A673 (cell line): ENCODE measurements at regions not wholly inside any gene's neighbourhood (a gene's known extent, or its start where the extent isn't known, plus 50 kb on each side); places are given as distances from the start of the nearest gene placed in this dataset.

Source experiments
- BruUV-seq: library from RNA; stranded (reverse); fragments of 400-500 nt; replicated peaks from 2 replicates; lab custom pipeline; 2021; lab: Mats Ljungman, UMichigan
- CTCF ChIA-PET: fragments of 300-600 bp; sonication (Branson Sonifier 250); formaldehyde crosslinking; loops from one replicate; lab custom pipeline; 2022; ENCODE audit warnings: antibody characterized with exemption; lab: Charles Lee
- POLR2A ChIA-PET: fragments of 300-600 bp; sonication (Branson Sonifier 250); formaldehyde crosslinking; loops from one replicate; lab custom pipeline; 2022; ENCODE audit warnings: antibody characterized with exemption; ENCODE audit not compliant: low non-redundant PET; lab: Charles Lee
- DNase-seq: peaks from one replicate; pipeline ENCODE4 v3.0.0-alpha.2; 2015; ENCODE audit warnings: low spot score
- H3K27ac ChIP-seq: fragments of 200-600 bp; sonication (generic); 2 replicates; pipeline ENCODE4 v1.5.1; 2016; ENCODE audit warnings: mixed run types, low read depth, mild to moderate bottlenecking, mixed read lengths, antibody characterized with exemption, low read length; ENCODE audit not compliant: poor library complexity, severe bottlenecking
- H3K27me3 ChIP-seq: fragments of 200-600 bp; sonication (generic); replicated peaks from 2 replicates; pipeline ENCODE4 v1.6.1; 2017; ENCODE audit warnings: mixed run types, low read depth, mild to moderate bottlenecking, mixed read lengths, antibody characterized with exemption, low read length; ENCODE audit not compliant: insufficient read depth, poor library complexity
- H3K36me3 ChIP-seq: fragments of 200-600 bp; sonication (generic); 2 replicates; pipeline ENCODE4 v1.6.1; 2016; ENCODE audit warnings: mixed run types, mild to moderate bottlenecking, mixed read lengths, antibody characterized with exemption, low read length; ENCODE audit not compliant: insufficient read depth, poor library complexity, severe bottlenecking
- H3K4me1 ChIP-seq: fragments of 200-600 bp; sonication (generic); 2 replicates; pipeline ENCODE4 v1.6.1; 2017; ENCODE audit warnings: mixed run types, mild to moderate bottlenecking, mixed read lengths, antibody characterized with exemption, low read length; ENCODE audit not compliant: insufficient read depth, poor library complexity, severe bottlenecking
- H3K4me3 ChIP-seq: fragments of 200-600 bp; sonication (generic); 2 replicates; pipeline ENCODE4 v1.5.1; 2016; ENCODE audit warnings: low read depth, mixed run types, mild to moderate bottlenecking, mixed read lengths, low read length; ENCODE audit not compliant: poor library complexity, severe bottlenecking
- H3K9me3 ChIP-seq: fragments of 200-600 bp; sonication (generic); 2 replicates; pipeline ENCODE4 v1.6.1; 2016; ENCODE audit warnings: mixed run types, low read depth, mild to moderate bottlenecking, mixed read lengths, antibody characterized with exemption, low read length; ENCODE audit not compliant: poor library complexity, severe bottlenecking
- EZH2 ChIP-seq: fragments of 200-600 bp; sonication (generic); IDR thresholded peaks from 2 replicates; pipeline ENCODE4 v1.6.1; 2017; ENCODE audit warnings: borderline replicate concordance, low read depth, mild to moderate bottlenecking, mixed read lengths, antibody characterized with exemption, low read length; ENCODE audit not compliant: poor library complexity, severe bottlenecking
- intact Hi-C: fragments of 100-400 bp; cut with micrococcal nuclease; formaldehyde crosslinking; loops from one replicate; pipeline ENCODE4 v1.10.0; 2022; ENCODE audit not compliant: unreplicated experiment
- TF ChIP-seq, protein P1 (sequence below): fragments of 300-800, 200-600 bp; sonication (generic); conservative IDR thresholded peaks from 2 replicates; pipeline ENCODE4 v1.5.1; 2017; ENCODE audit warnings: low read depth, mild to moderate bottlenecking, antibody characterized with exemption, low read length, moderate library complexity, mixed read lengths

DNA sequence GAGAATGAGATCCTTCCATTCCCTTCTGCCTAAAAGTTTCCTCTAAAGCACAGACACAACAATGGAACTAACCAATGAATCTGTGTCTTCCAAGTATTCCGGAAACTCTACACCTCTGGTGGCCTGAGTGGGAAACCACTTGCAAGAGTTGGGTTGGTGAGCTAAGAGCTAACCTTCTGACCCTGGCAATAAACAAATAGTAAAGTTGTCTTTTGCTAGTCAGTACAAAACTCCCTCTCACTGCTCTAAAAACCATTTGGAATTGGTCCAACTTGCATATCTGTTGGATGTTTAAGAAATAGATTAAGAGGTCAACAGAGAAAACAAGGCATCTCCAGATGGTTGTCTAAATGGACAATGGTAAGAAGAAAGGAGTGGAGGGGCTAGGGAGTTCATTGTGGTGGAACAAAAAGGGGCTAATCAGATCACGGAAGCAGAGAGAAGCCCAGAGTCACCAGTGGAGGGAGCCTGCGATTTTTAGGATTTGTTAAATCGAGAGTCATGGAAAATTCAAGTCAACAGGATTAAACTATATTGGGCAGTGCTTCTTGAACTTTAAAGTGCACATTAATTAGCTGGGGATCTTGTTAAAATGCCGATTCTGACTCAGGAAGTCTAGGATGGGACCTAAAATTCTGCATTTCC lies 192.3 kb downstream of the EVX1 start:
- H3K4me3 ChIP-seq: no peak overlapping the region
- ChIA-PET CTCF (no interaction called here), POLR2A (no interaction called here)
- no peak for DNase-seq
- H3K36me3 ChIP-seq: no peaks in the 10 kb centered on the region
- H3K27ac ChIP-seq: no peak overlapping the region
- no peaks in the 10 kb centered on the region for H3K9me3 ChIP-seq
- H3K27me3 ChIP-seq: peaks cover 3% of the 10 kb centered on the region
- intact Hi-C loops: no loop called here
- no peaks in the 10 kb centered on the region for H3K4me1 ChIP-seq
- BruUV-seq: no TSS peak
- no peak for TF ChIP-seq EZH2
- TF ChIP-seq, protein P1, sequence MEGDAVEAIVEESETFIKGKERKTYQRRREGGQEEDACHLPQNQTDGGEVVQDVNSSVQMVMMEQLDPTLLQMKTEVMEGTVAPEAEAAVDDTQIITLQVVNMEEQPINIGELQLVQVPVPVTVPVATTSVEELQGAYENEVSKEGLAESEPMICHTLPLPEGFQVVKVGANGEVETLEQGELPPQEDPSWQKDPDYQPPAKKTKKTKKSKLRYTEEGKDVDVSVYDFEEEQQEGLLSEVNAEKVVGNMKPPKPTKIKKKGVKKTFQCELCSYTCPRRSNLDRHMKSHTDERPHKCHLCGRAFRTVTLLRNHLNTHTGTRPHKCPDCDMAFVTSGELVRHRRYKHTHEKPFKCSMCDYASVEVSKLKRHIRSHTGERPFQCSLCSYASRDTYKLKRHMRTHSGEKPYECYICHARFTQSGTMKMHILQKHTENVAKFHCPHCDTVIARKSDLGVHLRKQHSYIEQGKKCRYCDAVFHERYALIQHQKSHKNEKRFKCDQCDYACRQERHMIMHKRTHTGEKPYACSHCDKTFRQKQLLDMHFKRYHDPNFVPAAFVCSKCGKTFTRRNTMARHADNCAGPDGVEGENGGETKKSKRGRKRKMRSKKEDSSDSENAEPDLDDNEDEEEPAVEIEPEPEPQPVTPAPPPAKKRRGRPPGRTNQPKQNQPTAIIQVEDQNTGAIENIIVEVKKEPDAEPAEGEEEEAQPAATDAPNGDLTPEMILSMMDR: no peak

DNA sequence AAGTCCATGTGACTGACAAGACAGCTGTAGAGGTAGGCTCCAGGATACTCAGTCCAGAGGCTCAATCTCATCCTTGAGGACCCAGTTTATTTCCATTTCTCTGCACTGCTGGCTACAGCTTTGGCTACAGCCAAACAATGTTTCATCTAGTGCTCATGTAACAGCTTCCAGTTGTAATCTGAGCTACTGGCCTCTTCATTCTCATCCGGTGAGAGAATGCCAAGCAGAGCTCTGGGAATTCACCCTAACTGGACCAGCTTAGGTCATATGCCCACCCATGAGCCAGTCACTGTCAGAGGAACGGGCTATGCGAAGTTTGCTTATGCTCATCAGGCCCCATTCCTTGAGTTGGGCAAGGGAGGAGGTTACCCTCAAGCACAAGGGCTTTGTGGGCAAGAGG lies 192.9 kb downstream of the EVX1 start:
- ChIA-PET CTCF (no interaction called here), POLR2A (no interaction called here)
- no peaks in the 10 kb centered on the region for H3K4me1 ChIP-seq
- H3K36me3 ChIP-seq: no peaks in the 10 kb centered on the region
- H3K9me3 ChIP-seq: no peaks in the 10 kb centered on the region
- no peak for TF ChIP-seq EZH2
- TF ChIP-seq, protein P1: no peak
- peaks cover 8% of the 10 kb centered on the region for H3K27me3 ChIP-seq
- no peak overlapping the region for H3K4me3 ChIP-seq
- DNase-seq: no peak
- H3K27ac ChIP-seq: no peak overlapping the region
- intact Hi-C loops: no loop called here
- no TSS peak for BruUV-seq

DNA sequence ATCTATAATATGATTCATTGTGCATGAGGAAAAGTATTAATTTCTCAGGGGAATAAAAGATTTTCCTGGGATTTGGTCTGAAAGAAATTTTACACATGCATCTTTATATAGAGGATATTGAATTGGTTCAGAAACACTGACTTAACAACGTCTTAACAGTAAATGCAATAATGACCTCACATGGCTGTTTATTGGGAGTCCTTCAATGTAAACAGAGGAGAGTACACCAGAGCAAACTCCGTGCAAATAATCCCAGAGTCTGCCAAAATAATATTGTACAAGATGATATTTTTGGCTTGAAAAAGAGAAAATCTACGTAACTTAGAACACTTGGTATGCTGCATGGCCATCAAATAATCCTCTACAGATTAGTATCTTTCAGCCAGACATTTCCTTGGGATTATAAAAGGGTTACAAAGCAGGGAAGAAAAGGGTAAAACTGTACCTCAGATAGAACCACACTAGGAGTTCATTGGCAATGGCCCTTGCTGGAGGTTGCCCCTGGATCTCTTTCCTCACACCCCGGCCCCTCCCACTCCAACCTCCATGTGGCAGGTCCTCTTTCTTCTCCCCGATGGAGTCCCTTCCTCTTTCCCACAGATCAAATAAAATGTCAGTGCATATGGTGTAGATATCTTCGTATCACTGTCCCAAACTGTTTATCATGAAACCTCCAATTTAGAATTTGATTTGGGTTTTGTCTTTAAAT lies 196.4 kb downstream of the EVX1 start:
- ChIA-PET CTCF (no interaction called here), POLR2A (no interaction called here)
- TF ChIP-seq, protein P1: no peak
- no peak for TF ChIP-seq EZH2
- DNase-seq: no peak
- Histone ChIP-seq H3K9me3 (no peaks in the 10 kb centered on the region), H3K4me1 (no peaks in the 10 kb centered on the region), H3K36me3 (no peaks in the 10 kb centered on the region), H3K27ac (no peak overlapping the region), H3K27me3 (peaks cover 18% of the 10 kb centered on the region), H3K4me3 (no peak overlapping the region)
- BruUV-seq: no TSS peak
- intact Hi-C loops: no loop called here
